H1 (cell line): ENCODE measurements at regions not wholly inside any gene's neighbourhood (a gene's known extent, or its start where the extent isn't known, plus 50 kb on each side); places are given as distances from the start of the nearest gene placed in this dataset.

Source experiments
- CTCF ChIA-PET: fragments of 300-600 bp; sonication (Branson Sonifier 250); formaldehyde crosslinking; loops from one replicate; lab custom pipeline; 2021; ENCODE audit not compliant: partially characterized antibody; lab: Charles Lee
- POLR2A ChIA-PET: fragments of 300-600 bp; sonication (Branson Sonifier 250); formaldehyde crosslinking; loops from one replicate; lab custom pipeline; 2021; ENCODE audit warnings: inconsistent platforms; ENCODE audit not compliant: partially characterized antibody; lab: Charles Lee
- DNase-seq, 2 experiments: peaks; one replicate each; pipeline versions ENCODE4 v3.0.0 to v3.0.0-alpha.2; 2010 to 2022; ENCODE audit warnings: low spot score in 2 of 2, low read depth in 1 of 2, mixed read lengths in 1 of 2
- FAIRE-seq: peaks from 2 replicates; lab custom pipeline; 2011; peaks lifted over from hg19 to GRCh38; lab: Jason Lieb, UNC
- H2AFZ ChIP-seq: 2 replicates; pipeline ENCODE4 v1.8.1; 2012; ENCODE audit warnings: low read length, inconsistent platforms
- H2AK5ac ChIP-seq: 2 replicates; pipeline ENCODE4 v1.6.1; 2013; ENCODE audit warnings: low read depth, low read length
- H2BK120ac ChIP-seq: replicated peaks from 2 replicates; pipeline ENCODE3; 2013; ENCODE audit warnings: low read depth, low read length, inconsistent platforms
- H2BK12ac ChIP-seq: 2 replicates; pipeline ENCODE4 v1.6.1; 2013; ENCODE audit warnings: low read depth, low read length
- H2BK15ac ChIP-seq: 2 replicates; pipeline ENCODE4 v1.6.1; 2013; ENCODE audit warnings: low read length
- H2BK20ac ChIP-seq: 2 replicates; pipeline ENCODE4 v1.6.1; 2013; ENCODE audit warnings: low read length
- H2BK5ac ChIP-seq: 2 replicates; pipeline ENCODE4 v1.6.1; 2013; ENCODE audit warnings: low read depth, low read length
- H3K14ac ChIP-seq: 2 replicates; pipeline ENCODE4 v1.6.1; 2013; ENCODE audit warnings: inconsistent platforms; ENCODE audit not compliant: insufficient read length
- H3K18ac ChIP-seq: 2 replicates; pipeline ENCODE4 v1.6.1; 2013; ENCODE audit warnings: low read length; ENCODE audit errors: extremely low read depth
- H3K23ac ChIP-seq: 2 replicates; pipeline ENCODE4 v1.6.1; 2013; ENCODE audit warnings: inconsistent platforms; ENCODE audit not compliant: insufficient read length
- H3K23me2 ChIP-seq: 2 replicates; pipeline ENCODE4 v1.6.1; 2013; ENCODE audit warnings: low read depth, low read length
- H3K27ac ChIP-seq: 2 replicates; pipeline ENCODE4 v1.6.1; 2011; ENCODE audit warnings: low read depth, low read length, inconsistent platforms
- H3K27me3 ChIP-seq, 4 experiments: replicated peaks in 1 of 4; 1 replicate in 1 of 4; 2 replicates in 3 of 4; pipeline versions ENCODE4 v1.6.1 to v1.8.1; 2011 to 2013; ENCODE audit warnings: low read length in 3 of 4, mild to moderate bottlenecking in 3 of 4, inconsistent platforms in 2 of 4, mixed read lengths in 2 of 4, moderate library complexity in 1 of 4; ENCODE audit not compliant: control insufficient read depth in 3 of 4, insufficient read depth in 3 of 4; ENCODE audit errors: extremely low read depth in 1 of 4
- H3K36me3 ChIP-seq, 4 experiments: 2 replicates each; pipeline versions ENCODE4 v1.6.1 to v1.8.1; 2011 to 2013; ENCODE audit warnings: mild to moderate bottlenecking in 4 of 4, low read length in 3 of 4, moderate library complexity in 2 of 4, control low read depth in 1 of 4, inconsistent platforms in 1 of 4; ENCODE audit not compliant: insufficient read depth in 4 of 4, control insufficient read depth in 2 of 4
- H3K4ac ChIP-seq: replicated peaks from 2 replicates; pipeline ENCODE3; 2013; ENCODE audit warnings: low read length, low read depth, mixed read lengths, inconsistent platforms; ENCODE audit not compliant: insufficient read length
- H3K4me1 ChIP-seq, 4 experiments: replicated peaks in 1 of 4; 1 replicate in 1 of 4; 2 replicates in 3 of 4; pipeline versions ENCODE4 v1.6.1 to v1.8.1; 2011 to 2013; ENCODE audit warnings: low read length in 3 of 4, inconsistent platforms in 2 of 4, mixed read lengths in 1 of 4; ENCODE audit not compliant: insufficient read depth in 4 of 4, control insufficient read depth in 3 of 4
- H3K4me2 ChIP-seq, 2 experiments: 2 replicates each; pipeline versions ENCODE4 v1.6.1 to v1.8.1; 2011 to 2013; ENCODE audit warnings: low read depth in 2 of 2, low read length in 2 of 2, control low read depth in 1 of 2, inconsistent platforms in 1 of 2, mild to moderate bottlenecking in 1 of 2; ENCODE audit not compliant: insufficient read depth in 1 of 2
- H3K4me3 ChIP-seq, 4 experiments: fragments of 200-600, 300-600 bp in 1 of 4; sonication (generic), shearing (Covaris generic), sonication (Bioruptor Twin) in 1 of 4; 2 replicates each; pipeline versions ENCODE4 v1.5.1 to v1.8.1; 2011 to 2016; ENCODE audit warnings: low read length in 4 of 4, low read depth in 3 of 4, control low read depth in 2 of 4, inconsistent platforms in 2 of 4, mild to moderate bottlenecking in 2 of 4, mixed read lengths in 1 of 4, moderate library complexity in 1 of 4; ENCODE audit not compliant: insufficient read depth in 2 of 4; ENCODE audit errors: extremely low read depth in 1 of 4
- H3K56ac ChIP-seq: replicated peaks from 2 replicates; pipeline ENCODE3; 2013; ENCODE audit warnings: low read depth, mild to moderate bottlenecking, mixed read lengths, low read length, inconsistent platforms; ENCODE audit not compliant: insufficient read length
- H3K79me1 ChIP-seq: 2 replicates; pipeline ENCODE4 v1.6.1; 2013; ENCODE audit warnings: low read depth, low read length, control low read depth
- H3K79me2 ChIP-seq, 2 experiments: 2 replicates each; pipeline versions ENCODE4 v1.6.1 to v1.8.1; 2012 to 2013; ENCODE audit warnings: low read length in 2 of 2, mild to moderate bottlenecking in 2 of 2, inconsistent platforms in 1 of 2; ENCODE audit not compliant: insufficient read depth in 2 of 2, control insufficient read depth in 1 of 2
- H3K9ac ChIP-seq, 4 experiments: replicated peaks in 1 of 4; 1 replicate in 1 of 4; 2 replicates in 3 of 4; pipeline versions ENCODE4 v1.6.1 to v1.8.1; 2011 to 2013; ENCODE audit warnings: low read depth in 3 of 4, low read length in 3 of 4, control low read depth in 2 of 4, mild to moderate bottlenecking in 2 of 4, moderate library complexity in 2 of 4, inconsistent platforms in 1 of 4; ENCODE audit errors: extremely low read depth in 1 of 4
- H3K9me3 ChIP-seq, 2 experiments: 2 replicates each; pipeline versions ENCODE4 v1.6.1 to v1.8.1; 2012 to 2013; ENCODE audit warnings: mild to moderate bottlenecking in 2 of 2, moderate library complexity in 2 of 2, control low read depth in 1 of 2, inconsistent platforms in 1 of 2, low read depth in 1 of 2, low read length in 1 of 2, mixed read lengths in 1 of 2; ENCODE audit not compliant: insufficient read depth in 2 of 2
- H4K20me1 ChIP-seq, 2 experiments: replicated peaks in 1 of 2; 2 replicates each; pipeline versions ENCODE3 to v1.8.1; 2011 to 2013; ENCODE audit warnings: inconsistent platforms in 2 of 2, low read length in 2 of 2, mild to moderate bottlenecking in 1 of 2; ENCODE audit not compliant: insufficient read depth in 2 of 2, control insufficient read depth in 1 of 2
- H4K5ac ChIP-seq: 2 replicates; pipeline ENCODE4 v1.6.1; 2013; ENCODE audit warnings: low read length, low read depth, mixed read lengths, inconsistent platforms; ENCODE audit not compliant: insufficient read length
- H4K8ac ChIP-seq: 2 replicates; pipeline ENCODE4 v1.8.0; 2013; ENCODE audit warnings: mild to moderate bottlenecking, moderate library complexity, low read length, inconsistent platforms; ENCODE audit not compliant: insufficient read depth; ENCODE audit errors: extremely low read depth
- H4K91ac ChIP-seq: replicated peaks from 2 replicates; pipeline ENCODE3; 2013; ENCODE audit warnings: low read length, mixed read lengths, inconsistent platforms; ENCODE audit not compliant: insufficient read length
- CEBPB ChIP-seq: IDR thresholded peaks from 2 replicates; pipeline ENCODE4 v1.6.1; 2012; ENCODE audit warnings: low read depth, low read length
- POU5F1 ChIP-seq: IDR thresholded peaks from 2 replicates; pipeline ENCODE4 v1.6.1; 2011; ENCODE audit warnings: low read depth, mild to moderate bottlenecking, low read length, moderate library complexity
- SIRT6 ChIP-seq: IDR thresholded peaks from one replicate; pipeline ENCODE4 v1.7.1; 2012; ENCODE audit warnings: low read length, inconsistent platforms
- TBP ChIP-seq: IDR thresholded peaks from 2 replicates; pipeline ENCODE4 v1.6.1; 2011; ENCODE audit warnings: low read depth, low read length, improper control_type of control experiment
- ZNF274 ChIP-seq: IDR thresholded peaks from 2 replicates; pipeline ENCODE4 v1.7.0; 2012; ENCODE audit warnings: low read length, borderline replicate concordance; ENCODE audit errors: extremely low read depth
- WGBS, 2 experiments: shearing (Covaris generic) in 1 of 2; methylation state at CpG; one replicate each; pipeline versions ENCODE4 v1.1.6 to v1.1.7; 2013 to 2015; ENCODE audit warnings: low lambda C conversion rate in 2 of 2, mixed read lengths in 2 of 2, inconsistent platforms in 1 of 2, low coverage in 1 of 2, missing lambda C conversion rate in 1 of 2; ENCODE audit not compliant: insufficient replicate concordance in 2 of 2, insufficient coverage in 1 of 2, insufficient read length in 1 of 2; ENCODE audit errors: extremely low coverage in 1 of 2, missing lambda C conversion rate in 1 of 2; 5-methylcytosine and 5-hydroxymethylcytosine counted together

GRCh38 chrX:40459571-40460158 is 121.1 kb upstream of the ATP6AP2 start:
- FAIRE-seq (peak; percentile 52), DNase-seq (peak in 1 of 2 experiments; percentile 49)
- CTCF ChIA-PET, result no interaction called here
- Histone ChIP-seq H3K36me3 (no peaks in the 10 kb centered on the region), H3K4ac (peak overlapping the region; percentile 85), H2BK20ac (peak overlapping the region; percentile 80; the same call in 1 of the 2 replicates), H3K23ac (no peak overlapping the region), H2BK12ac (no peak overlapping the region), H3K27me3 (0 out of 7 replicates have a peak, but pooled peaks cover 0 to 3% (median 0%) of the 10 kb centered on the region in 4 experiments), H2BK15ac (no peak overlapping the region), H4K5ac (peak overlapping the region; percentile 35), H3K79me1 (no peaks in the 10 kb centered on the region), H2BK120ac (no peak overlapping the region), H3K79me2 (no peaks in the 10 kb centered on the region), H3K4me2 (no peak overlapping the region; a peak in 2 of 4 replicates), H2AFZ (no peak overlapping the region), H3K18ac (peak overlapping the region; percentile 3; the same call in 1 of the 2 replicates), H4K91ac (peak overlapping the region; percentile 65), H3K9ac (no peak overlapping the region), H3K4me3 (no peak overlapping the region), H2AK5ac (no peak overlapping the region), H3K14ac (no peak overlapping the region), H4K8ac (no peak overlapping the region), H2BK5ac (peak overlapping the region; percentile 60; the same call in 1 of the 2 replicates), H3K9me3 (peaks cover 0 to 5% of the 10 kb centered on the region in 2 experiments; a peak in 2 of 4 replicates), H3K27ac (no peak overlapping the region), H4K20me1 (no peaks in the 10 kb centered on the region), H3K23me2 (no peaks in the 10 kb centered on the region), H3K4me1 (peaks cover 0 to 7% (median 0%) of the 10 kb centered on the region in 4 experiments; a peak in 2 of 7 replicates), H3K56ac (no peak overlapping the region)
- TF ChIP-seq CEBPB, result no peak
- 0 out of 2 replicates have a peak, but pooled peaks have one; percentile 12 for TF ChIP-seq TBP
- TF ChIP-seq ZNF274, result no peak
- TF ChIP-seq SIRT6, result no peak
- TF ChIP-seq POU5F1, result no peak
- WGBS, 2 experiments, result 27% methylated on average over 4 of the region's 5 CpGs; no CpG with 5 or more reads in 1 of the 2 experiments
- POLR2A ChIA-PET, result no interaction called here
